PC-3 (cell line): ENCODE measurements at regions not wholly inside any gene's neighbourhood (a gene's known extent, or its start where the extent isn't known, plus 50 kb on each side); places are given as distances from the start of the nearest gene placed in this dataset.

Experiments used
- ATAC-seq: fragments of 200-7000 bp; cut with Tn5 transposase; 2 replicates; pipeline ENCODE4 v1.9.1; 2020; ENCODE audit warnings: mild to moderate bottlenecking, moderate library complexity
- BruUV-seq: library from RNA; stranded (reverse); fragments of 400-500 nt; replicated peaks from 2 replicates; lab custom pipeline; 2021; lab: Mats Ljungman, UMichigan
- CTCF ChIA-PET: fragments of 300-600 bp; sonication (Branson Sonifier 250); formaldehyde crosslinking; loops from one replicate; lab custom pipeline; 2022; ENCODE audit warnings: antibody characterized with exemption; lab: Charles Lee
- POLR2A ChIA-PET: fragments of 300-600 bp; sonication (Branson Sonifier 250); formaldehyde crosslinking; loops from one replicate; lab custom pipeline; 2022; ENCODE audit warnings: antibody characterized with exemption; ENCODE audit not compliant: unreplicated experiment; lab: Charles Lee
- DNase-seq: peaks from one replicate; pipeline ENCODE4 v3.0.0-alpha.2; 2015
- H2AFZ ChIP-seq: fragments of 300-600 bp; sonication (generic); 2 replicates; pipeline ENCODE4 v1.6.0; 2016; ENCODE audit warnings: antibody characterized with exemption, low read length
- H3F3A ChIP-seq: fragments of 300-600 bp; sonication (generic); one replicate; pipeline ENCODE4 v1.6.0; 2017; ENCODE audit warnings: antibody characterized with exemption, low read length, control low read depth, mild to moderate bottlenecking; ENCODE audit not compliant: unreplicated experiment
- H3K27ac ChIP-seq: fragments of 300-600 bp; sonication (generic); 2 replicates; pipeline ENCODE4 v1.5.1; 2016; ENCODE audit warnings: mild to moderate bottlenecking, low read length
- H3K27me3 ChIP-seq: fragments of 300-600 bp; sonication (generic); 2 replicates; pipeline ENCODE4 v1.6.1; 2016; ENCODE audit warnings: low read length, mixed read lengths
- H3K36me3 ChIP-seq: fragments of 300-600 bp; sonication (generic); 2 replicates; pipeline ENCODE4 v1.6.1; 2016; ENCODE audit warnings: low read depth, mixed run types, low read length, mixed read lengths
- H3K4me1 ChIP-seq: fragments of 300-600 bp; sonication (generic); 2 replicates; pipeline ENCODE4 v1.5.1; 2016; ENCODE audit warnings: low read length; ENCODE audit not compliant: insufficient read depth
- H3K4me2 ChIP-seq: fragments of 300-600 bp; sonication (generic); 2 replicates; pipeline ENCODE4 v1.6.0; 2016; ENCODE audit warnings: low read length
- H3K4me3 ChIP-seq: fragments of 300-600 bp; sonication (generic); 2 replicates; pipeline ENCODE4 v1.5.1; 2016; ENCODE audit warnings: mild to moderate bottlenecking, low read length, mixed read lengths
- H3K79me2 ChIP-seq: fragments of 300-600 bp; sonication (generic); 2 replicates; pipeline ENCODE4 v1.6.1; 2017; ENCODE audit warnings: low read length, mixed read lengths
- H3K9ac ChIP-seq: fragments of 300-600 bp; sonication (generic); 2 replicates; pipeline ENCODE4 v1.6.0; 2016; ENCODE audit warnings: mild to moderate bottlenecking, low read length
- H3K9me2 ChIP-seq: fragments of 300-600 bp; sonication (generic); replicated peaks from 2 replicates; pipeline ENCODE4 v1.6.1; 2016; ENCODE audit warnings: mixed run types, low read length, mixed read lengths
- H3K9me3 ChIP-seq: fragments of 300-600 bp; sonication (generic); 2 replicates; pipeline ENCODE4 v1.6.1; 2016; ENCODE audit warnings: low read length, mixed read lengths
- H4K20me1 ChIP-seq: fragments of 300-600 bp; sonication (generic); 2 replicates; pipeline ENCODE4 v1.6.1; 2016; ENCODE audit warnings: low read length, mixed read lengths
- CTCF ChIP-seq: fragments of 300-600 bp; sonication (generic); conservative IDR thresholded peaks from 2 replicates; pipeline ENCODE4 v1.5.1; 2017; ENCODE audit warnings: antibody characterized with exemption, low read depth, mild to moderate bottlenecking, low read length
- EZH2 ChIP-seq: fragments of 300-600 bp; sonication (generic); IDR thresholded peaks from one replicate; pipeline ENCODE4 v1.6.1; 2017; ENCODE audit warnings: antibody characterized with exemption, mild to moderate bottlenecking, low read length; ENCODE audit not compliant: unreplicated experiment
- EZH2phosphoT487 ChIP-seq: fragments of 300-600 bp; sonication (generic); IDR thresholded peaks from 2 replicates; pipeline ENCODE4 v1.6.1; 2018; ENCODE audit warnings: mild to moderate bottlenecking, antibody characterized with exemption, low read length, borderline replicate concordance
- intact Hi-C: fragments of 100-400 bp; cut with micrococcal nuclease; formaldehyde crosslinking; loops from 2 replicates; pipeline ENCODE4 v1.9.0; 2023

GRCh38 chr7:46772776-46773175 lies 809.1 kb downstream of the TNS3 start:
- DNase-seq (no peak), ATAC-seq (no peak)
- no peak overlapping the region for H3K9ac ChIP-seq
- POLR2A ChIA-PET, result no interaction called here
- no peaks in the 10 kb centered on the region for H3F3A ChIP-seq
- no peak for TF ChIP-seq EZH2phosphoT487
- no peak for TF ChIP-seq CTCF
- TF ChIP-seq EZH2, result no peak
- H3K27ac ChIP-seq, result no peak overlapping the region
- no peaks in the 10 kb centered on the region for H3K79me2 ChIP-seq
- intact Hi-C loops, result no loop called here
- 0 out of 2 replicates have a peak, but pooled peaks cover 16% of the 10 kb centered on the region for H3K9me3 ChIP-seq
- H3K4me2 ChIP-seq, result no peak overlapping the region
- H2AFZ ChIP-seq, result no peak overlapping the region
- H3K36me3 ChIP-seq, result peaks cover 2% of the 10 kb centered on the region; the same call in 1 of the 2 replicates
- H3K9me2 ChIP-seq, result no peaks in the 10 kb centered on the region
- BruUV-seq, result no TSS peak
- H3K27me3 ChIP-seq, result no peaks in the 10 kb centered on the region
- H3K4me1 ChIP-seq, result no peaks in the 10 kb centered on the region
- no peaks in the 10 kb centered on the region for H4K20me1 ChIP-seq
- no peak overlapping the region for H3K4me3 ChIP-seq
- CTCF ChIA-PET, result no interaction called here

GRCh38 chr7:46767071-46767470 lies 814.8 kb downstream of the TNS3 start:
- intact Hi-C loops, result no loop called here
- H3K4me1 ChIP-seq, result peaks cover 17% of the 10 kb centered on the region
- H3K9me2 ChIP-seq, result no peaks in the 10 kb centered on the region
- no TSS peak for BruUV-seq
- H3K79me2 ChIP-seq, result no peaks in the 10 kb centered on the region
- TF ChIP-seq EZH2, result no peak
- TF ChIP-seq CTCF, result no peak
- no peak for TF ChIP-seq EZH2phosphoT487
- H3K27me3 ChIP-seq, result no peaks in the 10 kb centered on the region
- DNase-seq (no peak), ATAC-seq (no peak)
- ChIA-PET POLR2A (no interaction called here), CTCF (no interaction called here)
- H2AFZ ChIP-seq, result no peak overlapping the region
- H3K9me3 ChIP-seq, result 0 out of 2 replicates have a peak, but pooled peaks cover 16% of the 10 kb centered on the region
- H3K9ac ChIP-seq, result no peak overlapping the region
- H3K36me3 ChIP-seq, result peaks cover 2% of the 10 kb centered on the region; the same call in 1 of the 2 replicates
- H3K4me3 ChIP-seq, result no peak overlapping the region
- H3K27ac ChIP-seq, result no peak overlapping the region
- no peaks in the 10 kb centered on the region for H3F3A ChIP-seq
- no peak overlapping the region for H3K4me2 ChIP-seq
- H4K20me1 ChIP-seq, result no peaks in the 10 kb centered on the region

GRCh38 chr7:46764100-46764936 lies 817.6 kb downstream of the TNS3 start:
- Histone ChIP-seq H3K4me2 (peak overlapping the region; percentile 66), H3K9me3 (0 out of 2 replicates have a peak, but pooled peaks cover 10% of the 10 kb centered on the region), H3K36me3 (no peaks in the 10 kb centered on the region), H2AFZ (peak overlapping the region; percentile 5; the same call in 1 of the 2 replicates), H3K27ac (peak overlapping the region; percentile 69), H3K79me2 (no peaks in the 10 kb centered on the region), H4K20me1 (no peaks in the 10 kb centered on the region), H3K9ac (peak overlapping the region; percentile 33; the same call in 1 of the 2 replicates), H3K9me2 (no peaks in the 10 kb centered on the region), H3K4me1 (peaks cover 17% of the 10 kb centered on the region), H3F3A (no peaks in the 10 kb centered on the region), H3K4me3 (no peak overlapping the region), H3K27me3 (no peaks in the 10 kb centered on the region)
- DNase-seq (peak; percentile 97), ATAC-seq (peak; percentile 99)
- BruUV-seq, result no TSS peak
- ChIA-PET POLR2A (no interaction called here), CTCF (no interaction called here)
- TF ChIP-seq EZH2 (no peak), EZH2phosphoT487 (no peak), CTCF (no peak)
- intact Hi-C loops, result loop anchor here (1.0 kb wide), 1 partner anchor 22 kb away; no protein-coding TSS in a partner anchor
